Lower leg skin (tissue), 4 donors: ENCODE measurements at regions not wholly inside any gene's neighbourhood (a gene's known extent, or its start where the extent isn't known, plus 50 kb on each side); places are given as distances from the start of the nearest gene placed in this dataset.

ENCODE experiments used
- DNase-seq, 2 donors: peaks; one replicate each; pipeline ENCODE4 v3.0.0-alpha.2; 2019; ENCODE audit warnings: low spot score in 2 of 2
- H3K4me3 ChIP-seq: fragments of 200-600 bp; sonication (generic); 2 replicates; pipeline ENCODE4 v1.5.1; 2017; ENCODE audit warnings: mild to moderate bottlenecking, low read depth; ENCODE audit not compliant: poor library complexity, severe bottlenecking
- POLR2A ChIP-seq, 2 donors: fragments of 450-650 bp; IDR thresholded peaks; one replicate each; pipeline ENCODE4 v1.6.1; 2016 to 2017; ENCODE audit warnings: antibody characterized with exemption in 2 of 2, mild to moderate bottlenecking in 1 of 2, moderate library complexity in 1 of 2
- WGBS, 2 donors: methylation state at CpG; one replicate each; pipeline ENCODE4 v1.1.5; 2018; 5-methylcytosine and 5-hydroxymethylcytosine counted together
- intact Hi-C: fragments of 100-400 bp; cut with DNase I; formaldehyde crosslinking; loops from one replicate; pipeline ENCODE4 v1.15.0; 2023; ENCODE audit warnings: low total_unique reads
- TF ChIP-seq, protein P1 (sequence below), 3 donors: fragments of 450-650 bp; IDR thresholded peaks; one replicate each; pipeline ENCODE4 v1.5.1; 2016; ENCODE audit warnings: antibody characterized with exemption in 3 of 3, mild to moderate bottlenecking in 3 of 3, moderate library complexity in 2 of 3

DNA sequence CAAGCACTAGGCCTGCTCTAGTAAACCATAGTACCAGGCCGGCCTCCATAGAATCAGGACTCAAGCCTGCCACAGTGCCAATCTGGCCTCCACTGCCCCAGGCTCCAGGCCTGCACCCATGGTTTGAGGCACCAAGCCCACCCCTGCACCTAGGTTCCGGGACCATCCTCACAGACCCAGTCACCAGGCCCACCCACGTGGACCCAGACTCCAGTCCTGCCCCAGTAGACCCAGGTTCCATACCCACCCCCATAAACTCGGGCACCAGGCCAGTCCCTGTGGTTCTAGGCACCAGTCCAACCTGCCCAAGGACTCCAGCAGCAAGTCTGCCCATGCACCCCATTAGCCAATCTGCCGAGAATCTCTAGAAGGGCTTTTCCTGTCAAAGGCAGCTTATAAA, 501.8 kb upstream of the TMPO start:
- no peak overlapping the region for H3K4me3 ChIP-seq
- intact Hi-C loops, result no loop called here
- WGBS, 2 donors, result 74 to 75% methylated on average over 5 of the region's 5 CpGs
- no peak for TF ChIP-seq POLR2A (IDR thresholded peaks at IDR 0.05)
- TF ChIP-seq, protein P1, sequence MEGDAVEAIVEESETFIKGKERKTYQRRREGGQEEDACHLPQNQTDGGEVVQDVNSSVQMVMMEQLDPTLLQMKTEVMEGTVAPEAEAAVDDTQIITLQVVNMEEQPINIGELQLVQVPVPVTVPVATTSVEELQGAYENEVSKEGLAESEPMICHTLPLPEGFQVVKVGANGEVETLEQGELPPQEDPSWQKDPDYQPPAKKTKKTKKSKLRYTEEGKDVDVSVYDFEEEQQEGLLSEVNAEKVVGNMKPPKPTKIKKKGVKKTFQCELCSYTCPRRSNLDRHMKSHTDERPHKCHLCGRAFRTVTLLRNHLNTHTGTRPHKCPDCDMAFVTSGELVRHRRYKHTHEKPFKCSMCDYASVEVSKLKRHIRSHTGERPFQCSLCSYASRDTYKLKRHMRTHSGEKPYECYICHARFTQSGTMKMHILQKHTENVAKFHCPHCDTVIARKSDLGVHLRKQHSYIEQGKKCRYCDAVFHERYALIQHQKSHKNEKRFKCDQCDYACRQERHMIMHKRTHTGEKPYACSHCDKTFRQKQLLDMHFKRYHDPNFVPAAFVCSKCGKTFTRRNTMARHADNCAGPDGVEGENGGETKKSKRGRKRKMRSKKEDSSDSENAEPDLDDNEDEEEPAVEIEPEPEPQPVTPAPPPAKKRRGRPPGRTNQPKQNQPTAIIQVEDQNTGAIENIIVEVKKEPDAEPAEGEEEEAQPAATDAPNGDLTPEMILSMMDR (IDR thresholded peaks at IDR 0.05), result no peak
- DNase-seq, result no peak

DNA sequence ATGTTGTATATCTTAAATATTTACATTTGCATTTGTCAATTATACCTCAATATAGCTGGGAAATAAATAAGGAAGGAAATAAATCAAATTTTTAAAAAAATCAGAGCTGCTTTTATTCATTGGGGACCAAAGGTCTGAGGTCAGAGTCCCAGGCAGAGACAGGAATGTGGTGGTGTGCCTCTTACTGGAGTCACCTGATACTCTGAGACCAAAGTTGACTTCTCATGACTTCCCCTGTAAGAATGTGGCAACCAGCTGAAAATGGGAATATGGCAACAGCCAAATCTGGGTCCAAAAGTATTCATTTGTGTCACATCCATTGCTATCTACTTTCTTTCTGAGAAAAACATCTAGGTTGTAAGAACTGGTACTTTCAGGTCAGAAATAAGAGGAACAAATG, 496.6 kb upstream of the TMPO start:
- intact Hi-C loops, result no loop called here
- TF ChIP-seq POLR2A (IDR thresholded peaks at IDR 0.05), result no peak
- TF ChIP-seq, protein P1 (IDR thresholded peaks at IDR 0.05), result no peak
- no peak overlapping the region for H3K4me3 ChIP-seq
- DNase-seq, result no peak

DNA sequence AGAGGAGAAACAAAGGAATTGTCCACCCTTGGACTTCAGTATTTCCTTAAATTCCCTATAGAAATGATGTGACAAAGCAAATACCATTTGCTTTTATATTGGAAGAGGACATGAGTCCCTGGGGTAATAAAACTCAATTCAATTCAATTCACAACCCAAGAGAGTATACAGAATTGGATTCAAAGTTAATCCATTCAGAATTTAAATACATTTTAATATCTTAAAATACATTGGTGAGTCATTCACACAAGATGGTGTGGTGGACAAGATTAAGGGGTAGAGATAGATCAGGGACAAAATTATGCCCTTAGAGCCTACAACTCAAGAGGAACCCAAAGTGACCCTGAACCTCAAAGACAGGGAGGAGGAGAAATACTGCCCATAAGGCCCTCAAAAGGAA, 495.0 kb upstream of the TMPO start:
- intact Hi-C loops, result no loop called here
- no peak for DNase-seq

DNA sequence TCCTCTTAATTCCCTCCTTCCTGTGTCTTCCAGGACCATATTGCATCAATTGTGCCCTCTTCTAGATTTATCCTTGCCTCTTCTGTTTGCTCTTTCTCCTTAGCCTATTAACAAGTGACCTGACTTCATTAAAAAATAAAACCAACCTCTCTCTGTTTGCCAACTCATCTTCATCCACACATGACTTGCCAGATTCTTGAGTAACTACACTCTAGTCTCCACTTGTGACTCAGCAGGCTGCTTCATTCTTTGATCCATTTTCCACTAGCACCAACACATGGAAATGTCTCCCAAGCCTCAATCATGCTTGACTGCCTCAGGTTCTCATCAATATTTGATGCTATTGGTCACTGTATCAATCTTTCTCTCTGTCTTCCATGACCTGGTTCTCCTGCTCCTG, 492.4 kb upstream of the TMPO start:
- intact Hi-C loops, result no loop called here
- no peak for TF ChIP-seq POLR2A (IDR thresholded peaks at IDR 0.05)
- TF ChIP-seq, protein P1 (IDR thresholded peaks at IDR 0.05), result no peak
- no peak overlapping the region for H3K4me3 ChIP-seq
- DNase-seq, result no peak

More for the DNA sequence above, 495.0 kb upstream of the TMPO start:
- no peak overlapping the region for H3K4me3 ChIP-seq
- TF ChIP-seq, protein P1 (IDR thresholded peaks at IDR 0.05), result no peak
- TF ChIP-seq POLR2A (IDR thresholded peaks at IDR 0.05), result no peak

- no peak overlapping the region for H3K4me3 ChIP-seq
- TF ChIP-seq, protein P1 (IDR thresholded peaks at IDR 0.05), result no peak
- no peak for TF ChIP-seq POLR2A (IDR thresholded peaks at IDR 0.05)
- 66 to 72% methylated on average over 2 of the region's 2 CpGs for WGBS, 2 donors
- DNase-seq, result no peak
- intact Hi-C loops, result no loop called here
Measured at GRCh38 chr12:98037401-98038140, 477.8 kb upstream of the TMPO start.

- TF ChIP-seq, protein P1 (IDR thresholded peaks at IDR 0.05), result no peak
- TF ChIP-seq POLR2A (IDR thresholded peaks at IDR 0.05), result no peak
- DNase-seq, result no peak
- H3K4me3 ChIP-seq, result no peak overlapping the region
- intact Hi-C loops, result no loop called here
Measured at GRCh38 chr12:98042668-98043067, 472.7 kb upstream of the TMPO start.
